ENCODE measurements at regions not wholly inside any gene's neighbourhood (a gene's known extent, or its start where the extent isn't known, plus 50 kb on each side); places are given as distances from the start of the nearest gene placed in this dataset.

- no peak for FAIRE-seq
Measured at GRCh38 chr5:107293541-107294210, 377.1 kb downstream of the EFNA5 start.

GRCh38 chr5:107291866-107292265, 378.9 kb downstream of the EFNA5 start:
- FAIRE-seq = no peak

GRCh38 chr5:107290780-107291398, 379.8 kb downstream of the EFNA5 start:
- FAIRE-seq = no peak

GRCh38 chr5:107289030-107289714, 381.6 kb downstream of the EFNA5 start:
- no peak for FAIRE-seq

- no peak for FAIRE-seq
Measured at GRCh38 chr5:107286447-107287098, 384.2 kb downstream of the EFNA5 start.

- no peak for FAIRE-seq
Measured at GRCh38 chr5:107285772-107286171, 385.0 kb downstream of the EFNA5 start.

GRCh38 chr5:107284822-107285525, 385.8 kb downstream of the EFNA5 start:
- FAIRE-seq = no peak

- FAIRE-seq = no peak
Measured at GRCh38 chr5:107282061-107282460, 388.7 kb downstream of the EFNA5 start.

- no peak for FAIRE-seq
Measured at GRCh38 chr5:107278774-107279173, 392.0 kb downstream of the EFNA5 start.

GRCh38 chr5:107277485-107278125, 393.1 kb downstream of the EFNA5 start:
- FAIRE-seq = no peak

GRCh38 chr5:107275333-107275732, 395.4 kb downstream of the EFNA5 start:
- FAIRE-seq = no peak

- FAIRE-seq = no peak
Measured at GRCh38 chr5:107274571-107274970, 396.2 kb downstream of the EFNA5 start.

- FAIRE-seq = no peak
Measured at GRCh38 chr5:107272954-107273353, 397.8 kb downstream of the EFNA5 start.

GRCh38 chr5:107272509-107272908, 398.2 kb downstream of the EFNA5 start:
- FAIRE-seq = no peak

GRCh38 chr5:107271682-107272350, 398.9 kb downstream of the EFNA5 start:
- no peak for FAIRE-seq

GRCh38 chr5:107270561-107270960, 400.2 kb downstream of the EFNA5 start:
- FAIRE-seq = no peak

GRCh38 chr5:107269678-107270077, 401.1 kb downstream of the EFNA5 start:
- FAIRE-seq = no peak

- no peak for FAIRE-seq
Measured at GRCh38 chr5:107269256-107269655, 401.5 kb downstream of the EFNA5 start.

- no peak for FAIRE-seq
Measured at GRCh38 chr5:107268241-107268640, 402.5 kb downstream of the EFNA5 start.

- FAIRE-seq = no peak
Measured at GRCh38 chr5:107266100-107266499, 404.6 kb downstream of the EFNA5 start.

GRCh38 chr5:107265193-107265592, 405.5 kb downstream of the EFNA5 start:
- FAIRE-seq = no peak

All from G401.6 (cell line).